Mucosa of gallbladder (tissue), 1 donor: ENCODE measurements at regions not wholly inside any gene's neighbourhood (a gene's known extent, or its start where the extent isn't known, plus 50 kb on each side); places are given as distances from the start of the nearest gene placed in this dataset.
"Not testable (repeated sequence)": the region's sequence is repeated elsewhere in the genome, so short reads cannot be mapped to it uniquely, and the experiment has no call there.

Experiments
- DNase-seq: peaks from one replicate; pipeline ENCODE4 v3.0.0-alpha.2; 2020; ENCODE audit warnings: low spot score
- donor health status: DM: no; HTN: no; CAD: no.

DNA sequence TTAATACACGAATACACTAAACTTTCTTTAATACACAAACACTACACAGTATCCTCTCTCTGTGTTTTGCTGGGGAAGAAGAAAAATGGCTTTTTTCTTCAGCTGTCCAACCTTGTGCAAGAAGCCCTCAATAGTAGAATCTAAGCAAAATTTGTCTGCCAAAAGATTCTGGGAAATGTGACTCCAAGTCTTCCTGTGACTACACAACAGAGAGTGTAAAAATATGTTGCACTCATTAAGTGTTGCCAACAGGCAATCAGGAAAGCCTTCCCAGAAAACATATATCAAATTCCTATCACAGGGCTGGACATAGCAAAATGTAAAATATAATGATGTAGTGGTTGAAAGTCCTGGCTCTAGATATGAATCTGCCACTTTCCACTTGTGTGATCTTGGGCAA, 825.1 kb upstream of the ZWINT start:
- DNase-seq, result no peak

DNA sequence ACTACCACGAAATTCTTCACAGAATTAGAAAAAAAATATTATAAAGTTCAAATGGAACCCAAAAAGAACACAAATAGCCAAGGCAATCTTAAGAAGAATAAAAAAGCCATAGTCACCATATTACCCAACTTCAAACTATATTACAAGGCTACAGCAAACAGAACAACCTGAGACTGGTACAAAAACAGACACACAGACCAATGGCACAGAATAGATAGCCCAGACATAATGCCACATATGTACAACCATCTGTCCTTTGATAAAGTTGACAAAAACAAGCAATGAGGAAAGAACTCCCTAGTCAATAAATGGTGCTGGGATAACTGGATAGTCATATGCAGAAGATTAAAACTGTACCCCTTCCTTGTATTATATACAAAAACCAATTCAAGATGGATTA, 808.5 kb upstream of the ZWINT start:
- DNase-seq, result no peak

GRCh38 chr10:57168611-57169240, 807.7 kb upstream of the ZWINT start:
- DNase-seq, result no peak

DNA sequence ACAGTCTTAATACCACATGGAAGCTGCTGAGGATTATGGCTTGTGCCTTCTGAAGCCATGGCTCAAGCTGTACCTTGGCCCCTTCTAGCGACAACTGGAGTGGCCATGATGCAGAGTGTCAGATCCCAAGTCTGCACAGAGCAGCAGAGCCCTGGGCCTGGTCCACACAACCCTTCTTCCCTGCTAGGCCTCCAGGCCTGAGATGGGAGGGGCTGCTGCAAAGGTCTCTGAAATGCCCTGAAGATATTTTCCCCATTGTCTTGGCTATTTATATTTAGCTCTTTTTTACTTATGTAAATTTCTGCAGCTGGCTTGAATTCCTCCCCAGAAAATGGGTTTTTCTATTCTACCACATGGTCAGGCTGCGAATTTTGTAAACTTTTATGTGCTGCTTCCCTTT, 804.6 kb upstream of the ZWINT start:
- DNase-seq, result no peak

GRCh38 chr10:57162231-57162630, 801.2 kb upstream of the ZWINT start:
- DNase-seq, result no peak

DNA sequence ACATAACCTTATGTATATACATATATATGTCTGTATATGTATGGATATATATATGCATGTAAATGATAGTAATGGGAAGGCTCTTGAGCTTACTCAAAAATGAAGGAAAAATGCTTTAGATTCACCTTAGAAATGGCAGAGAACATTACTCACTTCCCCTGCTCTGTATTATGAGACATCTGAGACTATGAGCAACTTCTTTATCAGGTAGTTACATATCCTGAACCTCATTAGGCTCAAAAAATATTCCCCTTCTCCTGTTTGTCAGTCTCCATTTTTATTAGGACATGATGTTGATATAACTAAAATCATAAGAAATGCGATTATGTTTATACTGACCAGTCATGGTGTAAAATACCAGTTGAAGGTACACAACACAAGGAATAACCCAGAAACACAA, 800.1 kb upstream of the ZWINT start:
- DNase-seq, result no peak

DNA sequence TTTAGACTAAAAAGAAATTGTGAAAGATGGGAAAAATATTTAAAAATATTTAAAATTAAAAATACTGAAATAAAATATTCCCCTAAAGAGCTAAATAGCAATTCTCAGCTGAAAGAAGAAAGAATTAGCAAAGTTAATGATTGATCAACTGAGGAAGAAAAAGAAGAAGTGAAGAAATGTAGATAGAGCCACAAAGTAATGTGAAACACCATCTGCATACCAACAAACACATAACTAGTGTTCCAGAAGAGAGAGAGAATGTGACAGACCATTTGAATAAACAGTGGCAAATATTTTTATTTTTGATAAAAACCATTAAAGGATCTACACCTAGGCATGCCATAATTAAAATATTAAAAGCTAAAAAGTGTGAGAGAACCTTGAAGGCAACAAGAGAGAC, 784.5 kb upstream of the ZWINT start:
- no peak for DNase-seq

- no peak for DNase-seq
Observed at GRCh38 chr10:57142925-57143576, 782.0 kb upstream of the ZWINT start.

DNA sequence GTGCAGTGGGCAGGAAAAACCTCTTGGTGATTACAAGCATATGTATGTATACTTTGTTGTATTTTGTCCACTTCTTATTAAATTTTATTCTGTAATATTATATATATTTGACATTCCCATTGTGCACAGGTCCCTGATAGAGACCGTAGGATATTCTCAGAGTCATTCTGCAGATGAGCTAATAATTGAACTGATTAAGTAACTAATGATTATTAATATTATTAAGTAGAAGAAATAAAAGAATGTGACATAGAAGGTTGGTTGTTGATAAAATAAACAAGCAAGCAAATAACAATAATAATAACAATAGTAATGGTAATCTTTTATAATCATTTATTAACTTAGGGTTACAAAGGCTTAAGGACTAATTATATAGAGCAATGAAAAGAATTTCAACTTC, 780.6 kb upstream of the ZWINT start:
- DNase-seq, result no peak

GRCh38 chr10:57119684-57120083, 758.6 kb upstream of the ZWINT start:
- no peak for DNase-seq

DNA sequence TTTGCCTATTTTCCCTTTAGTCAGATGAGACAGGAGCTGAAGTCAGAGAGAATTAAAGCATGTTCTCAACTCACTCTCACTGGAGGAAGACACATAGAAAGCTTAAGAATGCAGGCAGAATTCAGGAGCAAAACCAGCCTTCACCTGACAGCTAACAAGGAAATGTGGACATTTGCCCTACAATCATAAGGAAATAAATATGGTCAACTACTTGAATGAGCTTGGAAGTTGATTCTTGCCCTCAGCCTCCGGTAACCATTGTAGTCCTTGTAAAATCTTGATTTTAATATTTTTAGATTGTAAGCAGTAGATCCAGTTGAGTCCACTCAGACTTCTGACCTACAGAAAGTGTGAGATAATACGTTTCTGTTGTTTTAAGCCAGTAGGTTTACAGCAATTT, 752.5 kb upstream of the ZWINT start:
- no peak for DNase-seq

DNA sequence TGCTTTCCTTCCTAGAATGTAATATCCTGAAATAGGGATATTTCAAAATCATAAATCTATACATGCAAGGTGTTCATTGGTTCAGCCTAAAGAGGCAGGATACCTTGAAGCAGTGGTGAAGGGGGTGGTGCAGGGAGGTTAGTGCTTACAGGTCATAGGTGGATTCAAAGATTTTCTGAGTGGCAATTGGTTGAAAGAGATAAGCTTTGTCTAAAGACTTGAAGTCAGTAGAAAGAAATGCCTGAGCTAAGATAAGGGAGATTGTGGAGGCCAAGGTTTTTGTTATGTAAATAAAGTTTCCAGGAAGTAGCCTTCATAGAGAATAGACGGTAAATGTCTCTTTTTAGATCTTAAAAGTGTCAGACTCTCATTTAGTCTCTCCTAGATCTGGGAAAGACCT, 741.2 kb upstream of the ZWINT start:
- no peak for DNase-seq

DNA sequence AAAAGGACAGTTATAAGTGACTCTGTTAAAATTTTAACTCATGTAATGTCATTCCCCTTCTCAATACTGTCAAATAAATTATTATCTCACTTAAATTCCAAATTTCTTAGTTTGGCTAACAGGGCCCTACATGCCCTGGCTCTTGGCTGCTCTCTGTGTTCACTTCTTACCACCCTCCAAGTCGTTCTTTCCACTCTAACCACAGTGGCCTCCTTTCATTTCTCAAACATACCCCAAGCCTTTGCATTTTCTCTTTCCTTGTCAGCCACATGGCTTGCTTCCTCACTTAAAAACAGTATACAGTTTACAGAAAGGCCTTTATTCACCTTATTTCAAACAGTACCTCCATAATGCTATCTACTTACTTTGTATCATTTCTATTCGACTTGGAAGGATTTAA, 737.1 kb upstream of the ZWINT start:
- no peak for DNase-seq

GRCh38 chr10:57096044-57096443, 735.0 kb upstream of the ZWINT start:
- no peak for DNase-seq

- DNase-seq, result no peak
Observed at GRCh38 chr10:57094965-57095364, 733.9 kb upstream of the ZWINT start.

DNA sequence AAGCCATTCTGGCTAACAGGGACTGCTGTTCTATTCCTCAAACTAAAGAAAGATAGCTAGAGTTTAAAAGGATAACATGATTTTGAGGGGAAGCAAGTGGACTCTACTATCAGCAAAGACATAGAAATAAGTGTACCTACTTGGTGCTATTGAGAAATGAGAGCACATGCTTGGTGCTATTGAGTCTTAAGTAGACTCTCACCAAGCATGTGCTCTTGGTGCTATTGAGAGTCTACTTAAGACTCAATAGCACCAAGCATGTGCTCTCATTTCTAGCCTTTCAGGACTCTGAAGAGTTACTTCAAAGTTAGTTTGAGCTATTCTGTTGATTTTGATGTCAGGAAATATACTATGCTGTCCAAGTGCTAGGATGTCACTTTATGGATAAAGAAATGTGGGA, 733.0 kb upstream of the ZWINT start:
- no peak for DNase-seq

DNA sequence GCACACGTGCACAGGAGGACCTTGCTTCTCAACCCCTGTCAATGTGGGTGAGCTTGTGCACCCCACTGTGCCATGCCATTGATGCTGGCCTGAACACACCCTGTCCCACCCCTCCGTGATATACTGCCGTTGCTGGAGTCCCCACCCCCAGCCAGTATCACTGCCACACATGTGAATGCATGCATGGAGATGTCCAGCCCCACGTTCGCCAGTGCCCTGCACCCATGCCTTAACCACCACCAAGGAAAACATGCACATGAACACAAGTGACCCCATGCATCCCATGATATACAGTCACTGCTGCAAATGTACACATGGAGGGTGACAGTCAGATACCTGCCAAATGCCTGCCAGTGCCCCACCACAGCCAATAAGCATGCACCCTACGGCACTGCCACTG, 692.5 kb upstream of the ZWINT start:
- no peak for DNase-seq

DNA sequence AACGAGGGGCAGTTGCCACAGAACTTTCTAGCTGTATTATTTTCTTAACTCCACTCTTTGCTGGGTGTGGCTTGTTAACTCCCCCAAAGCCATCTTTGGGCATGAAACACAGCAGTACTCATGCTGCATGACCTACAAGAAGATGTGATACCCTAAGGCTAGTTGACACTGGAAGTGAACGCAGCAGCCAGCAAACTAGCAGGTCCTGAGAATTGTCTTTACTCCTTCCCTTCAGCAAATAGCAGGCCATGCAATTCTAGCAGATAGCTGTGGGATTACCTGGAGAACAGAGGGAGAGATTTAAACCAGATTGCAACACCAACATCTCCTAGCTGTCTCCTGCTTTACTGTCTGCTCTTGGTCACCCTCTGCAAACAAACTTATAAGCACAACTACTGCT, 688.0 kb upstream of the ZWINT start:
- DNase-seq, result no peak

DNA sequence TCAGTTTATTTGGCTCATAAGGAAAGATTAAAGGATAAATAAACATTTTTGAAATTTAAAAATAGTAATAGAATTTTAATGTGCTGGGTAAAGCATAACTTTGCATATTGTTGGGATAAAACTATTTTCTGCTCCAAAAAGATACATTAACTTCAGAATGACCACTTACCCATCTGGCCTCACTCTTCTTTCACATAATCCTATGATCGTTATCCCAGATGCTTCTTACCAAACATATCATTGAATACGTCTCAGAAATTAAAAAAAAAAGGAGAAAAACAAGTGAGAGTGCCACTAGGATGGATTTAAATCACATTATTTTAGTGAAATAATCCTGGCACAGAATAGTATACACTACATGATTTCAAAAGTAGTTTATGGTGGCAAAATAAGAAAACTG, 677.5 kb upstream of the ZWINT start:
- no peak for DNase-seq

DNA sequence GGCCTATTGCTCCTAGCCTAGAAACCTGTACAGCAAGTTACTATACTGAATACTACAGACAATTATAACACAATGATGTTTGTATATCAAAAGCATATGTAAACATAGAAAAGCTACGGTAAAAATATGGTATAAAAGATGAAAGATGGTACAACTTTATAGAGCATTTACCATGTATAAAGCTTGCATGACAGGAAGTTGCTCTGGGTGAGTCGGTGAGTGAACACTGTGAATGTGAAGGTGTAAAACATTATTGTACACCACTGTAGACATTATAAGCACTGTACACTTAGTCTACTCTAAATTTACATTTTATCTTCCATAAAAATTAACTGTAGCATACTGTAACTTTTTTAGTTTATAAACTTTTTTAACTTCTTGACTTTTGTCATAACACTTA, 674.3 kb upstream of the ZWINT start:
- no peak for DNase-seq

DNA sequence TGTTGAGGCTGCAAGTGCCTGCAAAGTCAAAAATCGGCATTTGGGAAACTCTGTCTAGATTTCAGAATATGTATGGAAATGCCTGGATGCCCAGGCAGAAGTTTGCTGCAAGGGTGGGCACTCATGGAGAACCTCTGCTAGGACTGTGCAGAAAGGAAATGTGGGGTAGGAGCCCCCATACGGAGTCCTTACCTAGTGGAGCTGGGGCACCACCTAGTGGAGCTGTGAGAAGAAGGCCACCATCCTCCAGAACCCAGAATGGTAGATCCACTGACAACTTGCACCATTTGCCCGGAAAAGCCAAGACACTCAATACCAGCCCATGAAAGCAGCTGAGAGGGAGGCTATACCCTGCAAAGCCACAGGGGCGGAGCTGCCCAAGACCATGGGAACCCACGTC, 671.2 kb upstream of the ZWINT start:
- not testable (repeated sequence) for DNase-seq

DNA sequence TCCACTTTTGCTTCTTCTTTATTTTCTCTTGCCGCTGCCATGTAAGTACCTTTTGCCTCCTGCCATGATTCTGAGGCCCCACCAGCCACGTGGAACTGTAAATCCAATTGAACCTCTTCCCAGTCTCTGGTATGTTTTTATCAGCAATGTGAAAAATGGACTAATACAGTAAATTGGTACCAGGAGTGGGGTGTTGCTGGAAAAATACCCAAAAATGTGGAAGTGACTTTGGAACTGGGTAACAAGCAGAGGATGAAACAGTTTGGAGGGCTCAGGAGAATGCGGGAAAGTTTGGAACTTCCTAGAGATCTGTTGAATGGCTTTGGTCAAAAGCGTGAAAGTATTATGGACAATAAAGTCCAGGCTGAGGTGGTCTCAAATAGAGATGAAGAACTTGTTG, 670.3 kb upstream of the ZWINT start:
- no peak for DNase-seq

GRCh38 chr10:57026307-57026706, 665.2 kb upstream of the ZWINT start:
- DNase-seq, result no peak

- DNase-seq, result no peak
Observed at GRCh38 chr10:57023626-57024025, 662.6 kb upstream of the ZWINT start.
